ENCODE measurements at regions not wholly inside any gene's neighbourhood (a gene's known extent, or its start where the extent isn't known, plus 50 kb on each side); places are given as distances from the start of the nearest gene placed in this dataset.

- DNase-seq (ENCODE audit: low read depth, low spot score): peak; percentile 75
These were observed 53.3 kb upstream of the AMOTL2 start for GRCh38 chr3:134427400-134428111.

- DNase-seq (ENCODE audit: low read depth, low spot score): no peak
These were observed 52.5 kb upstream of the AMOTL2 start for GRCh38 chr3:134426660-134427181.

- DNase-seq (ENCODE audit: low read depth, low spot score): no peak
These were observed 51.7 kb upstream of the AMOTL2 start for GRCh38 chr3:134425943-134426342.
